ENCODE measurements at regions not wholly inside any gene's neighbourhood (a gene's known extent, or its start where the extent isn't known, plus 50 kb on each side); places are given as distances from the start of the nearest gene placed in this dataset.

DNA sequence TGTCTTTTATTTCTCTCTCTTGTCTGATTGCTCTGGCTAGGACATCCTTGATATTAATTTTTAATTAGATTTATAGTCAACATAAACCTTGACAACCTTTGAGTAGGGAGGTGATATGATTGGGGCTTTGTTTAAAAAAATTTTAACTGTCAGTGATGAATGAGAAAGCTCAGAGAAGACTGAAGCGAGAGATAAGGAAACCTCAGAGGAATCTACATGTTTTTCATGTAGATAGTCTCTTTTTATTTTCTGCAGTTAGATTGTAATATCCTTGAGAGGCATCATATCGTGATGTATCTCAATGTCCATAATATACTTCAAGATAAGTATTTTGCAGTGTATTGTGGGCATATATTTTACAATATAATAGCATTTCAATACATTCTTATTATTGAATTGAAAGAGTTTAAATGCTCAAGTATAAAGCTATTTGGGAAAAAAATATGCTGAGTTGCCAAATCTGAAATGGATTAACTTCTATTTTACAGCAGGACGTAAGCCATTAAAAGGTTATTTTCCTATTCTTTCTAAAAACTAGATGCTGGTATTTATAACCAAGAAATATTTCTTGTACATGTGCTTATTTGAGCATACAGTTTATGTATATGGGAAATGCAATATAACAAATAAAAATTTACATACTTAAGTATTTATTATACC, 802.4 kb upstream of the ADGRL4 start:
- DNase-seq: no peak
- peaks cover 0 to 5% (median 0%) of the 10 kb centered on the region in 4 donors for H3K9me3 ChIP-seq (ENCODE audit: control insufficient read depth in 4 of 4, insufficient read depth in 3 of 4, low read length in 3 of 4)
- TF ChIP-seq CTCF (IDR thresholded peaks at IDR 0.05; ENCODE audit: control extremely low read depth, extremely low read depth): no peak
- no peak overlapping the region for H3K9ac ChIP-seq (ENCODE audit: insufficient read depth in 1 of 2, low read length in 2 of 2)
- H3K4me3 ChIP-seq: no peak overlapping the region
- 80 to 85% methylated on average over 3 of the region's 3 CpGs for WGBS, 2 donors
- no peak overlapping the region for H3K27ac ChIP-seq (ENCODE audit: low read depth in 1 of 2, low read length in 1 of 2)
- no peaks in the 10 kb centered on the region for H3K36me3 ChIP-seq (ENCODE audit: control insufficient read depth in 4 of 4, insufficient read depth in 4 of 4, low read length in 4 of 4)
- no peaks in the 10 kb centered on the region for H3K27me3 ChIP-seq (ENCODE audit: control insufficient read depth in 3 of 3, insufficient read depth in 3 of 3, low read length in 2 of 3)
- no peak for ATAC-seq (ENCODE audit: insufficient read depth, low FRiP score)
- H3K4me1 ChIP-seq (ENCODE audit: control insufficient read depth in 5 of 5, insufficient read depth in 5 of 5, low read length in 5 of 5): no peaks in the 10 kb centered on the region

- Histone ChIP-seq H3K9ac (ENCODE audit: insufficient read depth in 1 of 2, low read length in 2 of 2) (no peak overlapping the region), H3K36me3 (ENCODE audit: control insufficient read depth in 4 of 4, insufficient read depth in 4 of 4, low read length in 4 of 4) (no peaks in the 10 kb centered on the region), H3K9me3 (ENCODE audit: control insufficient read depth in 4 of 4, insufficient read depth in 3 of 4, low read length in 3 of 4) (peaks cover 0 to 5% (median 0%) of the 10 kb centered on the region in 4 donors), H3K27ac (ENCODE audit: low read depth in 1 of 2, low read length in 1 of 2) (no peak overlapping the region), H3K4me1 (ENCODE audit: control insufficient read depth in 5 of 5, insufficient read depth in 5 of 5, low read length in 5 of 5) (no peaks in the 10 kb centered on the region), H3K27me3 (ENCODE audit: control insufficient read depth in 3 of 3, insufficient read depth in 3 of 3, low read length in 2 of 3) (no peaks in the 10 kb centered on the region), H3K4me3 (no peak overlapping the region)
- WGBS, 2 donors: 77 to 87% methylated on average over 2 of the region's 2 CpGs
- no peak for TF ChIP-seq CTCF (IDR thresholded peaks at IDR 0.05; ENCODE audit: control extremely low read depth, extremely low read depth)
- no peak for ATAC-seq (ENCODE audit: insufficient read depth, low FRiP score)
- no peak for DNase-seq
Observed at GRCh38 chr1:79807816-79808215, 801.3 kb upstream of the ADGRL4 start.

GRCh38 chr1:79797487-79797886, 791.0 kb upstream of the ADGRL4 start:
- Histone ChIP-seq H3K27me3 (ENCODE audit: control insufficient read depth in 3 of 3, insufficient read depth in 3 of 3, low read length in 2 of 3) (no peaks in the 10 kb centered on the region), H3K4me3 (no peak overlapping the region), H3K4me1 (ENCODE audit: control insufficient read depth in 5 of 5, insufficient read depth in 5 of 5, low read length in 5 of 5) (no peaks in the 10 kb centered on the region), H3K27ac (ENCODE audit: low read depth in 1 of 2, low read length in 1 of 2) (no peak overlapping the region), H3K36me3 (ENCODE audit: control insufficient read depth in 4 of 4, insufficient read depth in 4 of 4, low read length in 4 of 4) (no peaks in the 10 kb centered on the region), H3K9me3 (ENCODE audit: control insufficient read depth in 4 of 4, insufficient read depth in 3 of 4, low read length in 3 of 4) (peaks cover 0 to 2% (median 0%) of the 10 kb centered on the region in 4 donors), H3K9ac (ENCODE audit: insufficient read depth in 1 of 2, low read length in 2 of 2) (no peak overlapping the region)
- no peak for ATAC-seq (ENCODE audit: insufficient read depth, low FRiP score)
- 93 to 94% methylated on average over 3 of the region's 3 CpGs for WGBS, 2 donors
- no peak for DNase-seq
- no peak for TF ChIP-seq CTCF (IDR thresholded peaks at IDR 0.05; ENCODE audit: control extremely low read depth, extremely low read depth)

- H3K4me1 ChIP-seq (ENCODE audit: control insufficient read depth in 5 of 5, insufficient read depth in 5 of 5, low read length in 5 of 5): no peaks in the 10 kb centered on the region
- H3K9ac ChIP-seq (ENCODE audit: insufficient read depth in 1 of 2, low read length in 2 of 2): no peak overlapping the region
- no peaks in the 10 kb centered on the region for H3K36me3 ChIP-seq (ENCODE audit: control insufficient read depth in 4 of 4, insufficient read depth in 4 of 4, low read length in 4 of 4)
- no peak overlapping the region for H3K4me3 ChIP-seq
- H3K9me3 ChIP-seq (ENCODE audit: control insufficient read depth in 4 of 4, insufficient read depth in 3 of 4, low read length in 3 of 4): peaks cover 0 to 2% (median 0%) of the 10 kb centered on the region in 4 donors
- H3K27me3 ChIP-seq (ENCODE audit: control insufficient read depth in 3 of 3, insufficient read depth in 3 of 3, low read length in 2 of 3): no peaks in the 10 kb centered on the region
- WGBS, 2 donors: 28 to 33% methylated on average over 1 of the region's 1 CpG
- ATAC-seq (ENCODE audit: insufficient read depth, low FRiP score) (no peak), DNase-seq (no peak)
- TF ChIP-seq CTCF (IDR thresholded peaks at IDR 0.05; ENCODE audit: control extremely low read depth, extremely low read depth): no peak
- H3K27ac ChIP-seq (ENCODE audit: low read depth in 1 of 2, low read length in 1 of 2): no peak overlapping the region
Observed at GRCh38 chr1:79796434-79796833, 789.9 kb upstream of the ADGRL4 start.

Data from lung (tissue), 11 donors.